Stimulated activated CD4-positive, alpha-beta T cell treated with anti-CD3 and anti-CD28 coated beads, Interleukin-1b, Interleukin-23, amount 100 ng/mL, for 1 hour (primary cell): ENCODE measurements at regions not wholly inside any gene's neighbourhood (a gene's known extent, or its start where the extent isn't known, plus 50 kb on each side); places are given as distances from the start of the nearest gene placed in this dataset.

Source experiments
- DNase-seq, 2 donors: peaks; one replicate each; pipeline ENCODE4 v3.0.0-alpha.2; 2020; ENCODE audit warnings: low read depth in 2 of 2

GRCh38 chr11:87428266-87428665 is 390.5 kb downstream of the TMEM135 start:
- no peak for DNase-seq

- no peak for DNase-seq
Measured at GRCh38 chr11:87425943-87426342, 388.2 kb downstream of the TMEM135 start.

- no peak for DNase-seq
Measured at GRCh38 chr11:87425391-87425790, 387.7 kb downstream of the TMEM135 start.

GRCh38 chr11:87423161-87423560 is 385.4 kb downstream of the TMEM135 start:
- DNase-seq, result no peak

GRCh38 chr11:87422566-87422965 is 384.8 kb downstream of the TMEM135 start:
- no peak for DNase-seq

GRCh38 chr11:87421422-87421821 is 383.7 kb downstream of the TMEM135 start:
- no peak for DNase-seq

- no peak for DNase-seq
Measured at GRCh38 chr11:87417951-87418350, 380.2 kb downstream of the TMEM135 start.

GRCh38 chr11:87405843-87406242 is 368.1 kb downstream of the TMEM135 start:
- no peak for DNase-seq

- no peak for DNase-seq
Measured at GRCh38 chr11:87405356-87405755, 367.6 kb downstream of the TMEM135 start.

GRCh38 chr11:87401653-87402052 is 363.9 kb downstream of the TMEM135 start:
- DNase-seq, result no peak

GRCh38 chr11:87399341-87399740 is 361.6 kb downstream of the TMEM135 start:
- no peak for DNase-seq

GRCh38 chr11:87398931-87399330 is 361.2 kb downstream of the TMEM135 start:
- no peak for DNase-seq

- no peak for DNase-seq
Measured at GRCh38 chr11:87397011-87397865, 359.5 kb downstream of the TMEM135 start.

GRCh38 chr11:87394924-87395323 is 357.2 kb downstream of the TMEM135 start:
- no peak for DNase-seq

- no peak for DNase-seq
Measured at GRCh38 chr11:87392665-87393064, 354.9 kb downstream of the TMEM135 start.

GRCh38 chr11:87391496-87391895 is 353.8 kb downstream of the TMEM135 start:
- DNase-seq, result no peak

- DNase-seq, result no peak
Measured at GRCh38 chr11:87384078-87384729, 346.5 kb downstream of the TMEM135 start.

- DNase-seq, result no peak
Measured at GRCh38 chr11:87374038-87374807, 336.5 kb downstream of the TMEM135 start.
